SK-N-SH treated with all-trans-retinoic acid at 6 μM for 48 hours (cell line): ENCODE measurements at regions not wholly inside any gene's neighbourhood (a gene's known extent, or its start where the extent isn't known, plus 50 kb on each side); places are given as distances from the start of the nearest gene placed in this dataset.

Experiments used
- ATAC-seq: fragments of 200-7000 bp; cut with Tn5 transposase; 3 replicates; pipeline ENCODE4 v1.9.1; 2020; ENCODE audit warnings: mild to moderate bottlenecking, moderate library complexity
- ARNTL ChIP-seq: fragments of 450-650 bp; formaldehyde crosslinking; IDR thresholded peaks from 2 replicates; pipeline ENCODE4 v1.5.0; 2020; ENCODE audit warnings: low read depth, mild to moderate bottlenecking, moderate library complexity, borderline replicate concordance
- BACH2 ChIP-seq: fragments of 250-450 bp; sonication (Bioruptor Pico); IDR thresholded peaks from 2 replicates; pipeline ENCODE4 v1.9.0; 2021; ENCODE audit warnings: mild to moderate bottlenecking, borderline replicate concordance
- CSDC2 ChIP-seq: fragments of 250-450 bp; sonication (Bioruptor Pico); IDR thresholded peaks from 2 replicates; pipeline ENCODE4 v1.5.0; 2020; ENCODE audit warnings: mild to moderate bottlenecking, moderate library complexity
- ESRRG ChIP-seq: fragments of 250-450 bp; sonication (Bioruptor Pico); IDR thresholded peaks from 2 replicates; pipeline ENCODE4 v1.6.1; 2021; ENCODE audit warnings: mild to moderate bottlenecking
- GLIS3 ChIP-seq: fragments of 250-450 bp; sonication (Bioruptor Pico); IDR thresholded peaks from 2 replicates; pipeline ENCODE4 v1.5.0; 2020; ENCODE audit warnings: mild to moderate bottlenecking, moderate library complexity
- ISL1 ChIP-seq: fragments of 250-450 bp; sonication (Bioruptor Pico); IDR thresholded peaks from 2 replicates; pipeline ENCODE4 v2.1.2; 2022; ENCODE audit warnings: mild to moderate bottlenecking, moderate library complexity
- OSR1 ChIP-seq: fragments of 250-450 bp; sonication (Bioruptor Pico); IDR thresholded peaks from 2 replicates; pipeline ENCODE4 v1.8.0; 2022; ENCODE audit warnings: moderate library complexity, mild to moderate bottlenecking, inconsistent platforms
- PPARA ChIP-seq: fragments of 250-450 bp; sonication (Bioruptor Pico); IDR thresholded peaks from 2 replicates; pipeline ENCODE4 v1.5.0; 2020; ENCODE audit warnings: mild to moderate bottlenecking, borderline replicate concordance
- RARB ChIP-seq: fragments of 250-450 bp; sonication (Bioruptor Pico); IDR thresholded peaks from 2 replicates; pipeline ENCODE4 v1.8.0; 2021; ENCODE audit warnings: mild to moderate bottlenecking, moderate library complexity
- SNAI2 ChIP-seq: fragments of 250-450 bp; sonication (Bioruptor Pico); IDR thresholded peaks from 2 replicates; pipeline ENCODE4 v1.5.0; 2020; ENCODE audit warnings: mild to moderate bottlenecking, moderate library complexity
- TCF4 ChIP-seq: fragments of 250-450 bp; sonication (Bioruptor Pico); IDR thresholded peaks from 2 replicates; pipeline ENCODE4 v1.8.0; 2021; ENCODE audit warnings: mild to moderate bottlenecking, moderate library complexity, borderline replicate concordance
- TOX ChIP-seq: fragments of 250-450 bp; sonication (Bioruptor Pico); IDR thresholded peaks from 2 replicates; pipeline ENCODE4 v1.8.0; 2021; ENCODE audit warnings: mild to moderate bottlenecking, moderate library complexity, borderline replicate concordance
- ZC3H10 ChIP-seq: fragments of 250-450 bp; sonication (Bioruptor Pico); IDR thresholded peaks from 2 replicates; pipeline ENCODE4 v1.5.1; 2021; ENCODE audit warnings: mild to moderate bottlenecking, moderate library complexity
- ZFP3 ChIP-seq: fragments of 250-450 bp; sonication (Bioruptor Pico); IDR thresholded peaks from 2 replicates; pipeline ENCODE4 v1.5.0; 2020; ENCODE audit warnings: mild to moderate bottlenecking, moderate library complexity
- ZFP30 ChIP-seq: fragments of 450-650 bp; formaldehyde crosslinking; IDR thresholded peaks from 2 replicates; pipeline ENCODE4 v1.5.0; 2022; ENCODE audit warnings: mild to moderate bottlenecking, moderate library complexity
- ZNF565 ChIP-seq: fragments of 450-650 bp; formaldehyde crosslinking; conservative IDR thresholded peaks from 2 replicates; pipeline ENCODE4 v1.5.0; 2020; ENCODE audit warnings: low read depth, mild to moderate bottlenecking, moderate library complexity
- ZNF70 ChIP-seq: fragments of 450-650 bp; formaldehyde crosslinking; IDR thresholded peaks from 2 replicates; pipeline ENCODE4 v1.5.0; 2020; ENCODE audit warnings: mild to moderate bottlenecking, moderate library complexity
- ZNF8 ChIP-seq: fragments of 450-650 bp; formaldehyde crosslinking; IDR thresholded peaks from 2 replicates; pipeline ENCODE4 v1.5.0; 2020; ENCODE audit warnings: mild to moderate bottlenecking, moderate library complexity
- TF ChIP-seq, protein P1 (sequence below): fragments of 250-450 bp; sonication (Bioruptor Pico); IDR thresholded peaks from 2 replicates; pipeline ENCODE4 v1.5.1; 2021; ENCODE audit warnings: mild to moderate bottlenecking, moderate library complexity
- TF ChIP-seq, protein P2 (sequence below): fragments of 250-450 bp; sonication (Bioruptor Pico); IDR thresholded peaks from 2 replicates; pipeline ENCODE4 v1.5.1; 2020; ENCODE audit warnings: low read depth, mild to moderate bottlenecking, moderate library complexity
- TF ChIP-seq, protein P3 (sequence below): fragments of 250-450 bp; sonication (Bioruptor Pico); IDR thresholded peaks from 2 replicates; pipeline ENCODE4 v1.8.0; 2020; ENCODE audit warnings: mild to moderate bottlenecking, moderate library complexity, borderline replicate concordance
- TF ChIP-seq, protein P4 (sequence below): fragments of 250-450 bp; sonication (Bioruptor Pico); IDR thresholded peaks from 2 replicates; pipeline ENCODE4 v1.8.0; 2021; ENCODE audit warnings: low read depth, mild to moderate bottlenecking, moderate library complexity, borderline replicate concordance
- TF ChIP-seq, protein P5 (sequence below): fragments of 250-450 bp; sonication (Bioruptor Pico); IDR thresholded peaks from 2 replicates; pipeline ENCODE4 v1.5.0; 2020; ENCODE audit warnings: mild to moderate bottlenecking, moderate library complexity

DNA sequence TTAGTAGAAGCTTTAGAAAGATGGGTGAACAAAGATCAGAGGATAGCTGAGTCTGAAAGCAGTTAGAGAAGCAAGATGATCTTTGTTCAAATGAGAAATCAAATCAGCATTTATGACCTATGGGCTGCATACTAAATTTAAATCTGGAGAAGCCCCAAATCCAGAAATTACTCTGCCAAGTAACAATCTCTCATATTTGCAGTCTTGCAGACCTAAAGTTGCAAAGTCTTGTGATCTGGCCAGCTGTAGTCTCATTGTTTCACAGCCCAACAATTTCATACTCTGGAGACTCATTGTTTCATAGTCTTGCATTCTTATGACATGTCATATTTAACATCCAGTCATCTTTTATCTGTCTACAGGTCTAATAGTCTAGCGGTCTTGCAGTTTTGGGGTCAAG is 364.9 kb upstream of the RSPO3 start:
- TF ChIP-seq ZNF8 (CRISPR knock-in tag) (no peak), OSR1 (CRISPR knock-in tag) (no peak), ZC3H10 (CRISPR knock-in tag) (no peak), GLIS3 (CRISPR knock-in tag) (no peak), ZFP30 (no peak), BACH2 (CRISPR knock-in tag) (no peak), RARB (no peak), ZNF565 (no peak), ISL1 (CRISPR knock-in tag) (no peak), ZNF70 (CRISPR knock-in tag) (no peak), CSDC2 (CRISPR knock-in tag) (no peak), TCF4 (no peak), PPARA (CRISPR knock-in tag) (no peak)
- TF ChIP-seq, protein P1, sequence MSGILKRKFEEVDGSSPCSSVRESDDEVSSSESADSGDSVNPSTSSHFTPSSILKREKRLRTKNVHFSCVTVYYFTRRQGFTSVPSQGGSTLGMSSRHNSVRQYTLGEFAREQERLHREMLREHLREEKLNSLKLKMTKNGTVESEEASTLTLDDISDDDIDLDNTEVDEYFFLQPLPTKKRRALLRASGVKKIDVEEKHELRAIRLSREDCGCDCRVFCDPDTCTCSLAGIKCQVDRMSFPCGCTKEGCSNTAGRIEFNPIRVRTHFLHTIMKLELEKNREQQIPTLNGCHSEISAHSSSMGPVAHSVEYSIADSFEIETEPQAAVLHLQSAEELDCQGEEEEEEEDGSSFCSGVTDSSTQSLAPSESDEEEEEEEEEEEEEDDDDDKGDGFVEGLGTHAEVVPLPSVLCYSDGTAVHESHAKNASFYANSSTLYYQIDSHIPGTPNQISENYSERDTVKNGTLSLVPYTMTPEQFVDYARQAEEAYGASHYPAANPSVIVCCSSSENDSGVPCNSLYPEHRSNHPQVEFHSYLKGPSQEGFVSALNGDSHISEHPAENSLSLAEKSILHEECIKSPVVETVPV (CRISPR knock-in tag), result no peak
- ATAC-seq, result no peak

DNA sequence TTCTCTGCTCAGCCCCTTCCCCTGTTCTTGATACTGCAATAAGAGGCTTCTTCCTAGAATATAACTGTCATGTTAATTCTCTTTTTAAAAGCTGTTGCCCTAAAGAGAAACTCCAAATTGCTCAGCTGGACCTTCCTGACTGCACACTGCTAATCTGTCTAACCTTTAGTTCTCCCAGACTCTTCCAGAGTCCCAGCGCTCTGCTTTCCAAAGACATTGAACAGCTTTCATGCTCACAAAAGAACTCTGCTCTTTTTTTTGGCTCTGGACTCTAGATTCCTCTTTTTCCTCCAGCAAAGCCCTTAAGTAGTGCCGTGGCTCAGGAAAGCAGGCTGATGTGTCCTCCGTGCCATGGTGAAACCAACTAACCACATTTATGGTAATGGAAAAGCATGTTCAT is 356.6 kb upstream of the RSPO3 start:
- no peak for ATAC-seq
- TF ChIP-seq, protein P2, sequence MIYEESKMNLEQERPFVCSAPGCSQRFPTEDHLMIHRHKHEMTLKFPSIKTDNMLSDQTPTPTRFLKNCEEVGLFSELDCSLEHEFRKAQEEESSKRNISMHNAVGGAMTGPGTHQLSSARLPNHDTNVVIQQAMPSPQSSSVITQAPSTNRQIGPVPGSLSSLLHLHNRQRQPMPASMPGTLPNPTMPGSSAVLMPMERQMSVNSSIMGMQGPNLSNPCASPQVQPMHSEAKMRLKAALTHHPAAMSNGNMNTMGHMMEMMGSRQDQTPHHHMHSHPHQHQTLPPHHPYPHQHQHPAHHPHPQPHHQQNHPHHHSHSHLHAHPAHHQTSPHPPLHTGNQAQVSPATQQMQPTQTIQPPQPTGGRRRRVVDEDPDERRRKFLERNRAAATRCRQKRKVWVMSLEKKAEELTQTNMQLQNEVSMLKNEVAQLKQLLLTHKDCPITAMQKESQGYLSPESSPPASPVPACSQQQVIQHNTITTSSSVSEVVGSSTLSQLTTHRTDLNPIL, result no peak
- no peak for TF ChIP-seq ESRRG (CRISPR knock-in tag)
- TF ChIP-seq BACH2 (CRISPR knock-in tag), result no peak
- no peak for TF ChIP-seq ZNF70 (CRISPR knock-in tag)
- no peak for TF ChIP-seq ZNF8 (CRISPR knock-in tag)
- no peak for TF ChIP-seq ZFP30
- no peak for TF ChIP-seq RARB
- TF ChIP-seq TOX (CRISPR knock-in tag), result no peak
- TF ChIP-seq OSR1 (CRISPR knock-in tag), result no peak
- TF ChIP-seq ZNF565, result no peak
- TF ChIP-seq PPARA (CRISPR knock-in tag), result no peak
- TF ChIP-seq TCF4, result no peak
- TF ChIP-seq, protein P1 (CRISPR knock-in tag), result no peak
- TF ChIP-seq, protein P3, sequence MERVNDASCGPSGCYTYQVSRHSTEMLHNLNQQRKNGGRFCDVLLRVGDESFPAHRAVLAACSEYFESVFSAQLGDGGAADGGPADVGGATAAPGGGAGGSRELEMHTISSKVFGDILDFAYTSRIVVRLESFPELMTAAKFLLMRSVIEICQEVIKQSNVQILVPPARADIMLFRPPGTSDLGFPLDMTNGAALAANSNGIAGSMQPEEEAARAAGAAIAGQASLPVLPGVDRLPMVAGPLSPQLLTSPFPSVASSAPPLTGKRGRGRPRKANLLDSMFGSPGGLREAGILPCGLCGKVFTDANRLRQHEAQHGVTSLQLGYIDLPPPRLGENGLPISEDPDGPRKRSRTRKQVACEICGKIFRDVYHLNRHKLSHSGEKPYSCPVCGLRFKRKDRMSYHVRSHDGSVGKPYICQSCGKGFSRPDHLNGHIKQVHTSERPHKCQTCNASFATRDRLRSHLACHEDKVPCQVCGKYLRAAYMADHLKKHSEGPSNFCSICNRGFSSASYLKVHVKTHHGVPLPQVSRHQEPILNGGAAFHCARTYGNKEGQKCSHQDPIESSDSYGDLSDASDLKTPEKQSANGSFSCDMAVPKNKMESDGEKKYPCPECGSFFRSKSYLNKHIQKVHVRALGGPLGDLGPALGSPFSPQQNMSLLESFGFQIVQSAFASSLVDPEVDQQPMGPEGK (CRISPR knock-in tag), result no peak
- TF ChIP-seq, protein P4, sequence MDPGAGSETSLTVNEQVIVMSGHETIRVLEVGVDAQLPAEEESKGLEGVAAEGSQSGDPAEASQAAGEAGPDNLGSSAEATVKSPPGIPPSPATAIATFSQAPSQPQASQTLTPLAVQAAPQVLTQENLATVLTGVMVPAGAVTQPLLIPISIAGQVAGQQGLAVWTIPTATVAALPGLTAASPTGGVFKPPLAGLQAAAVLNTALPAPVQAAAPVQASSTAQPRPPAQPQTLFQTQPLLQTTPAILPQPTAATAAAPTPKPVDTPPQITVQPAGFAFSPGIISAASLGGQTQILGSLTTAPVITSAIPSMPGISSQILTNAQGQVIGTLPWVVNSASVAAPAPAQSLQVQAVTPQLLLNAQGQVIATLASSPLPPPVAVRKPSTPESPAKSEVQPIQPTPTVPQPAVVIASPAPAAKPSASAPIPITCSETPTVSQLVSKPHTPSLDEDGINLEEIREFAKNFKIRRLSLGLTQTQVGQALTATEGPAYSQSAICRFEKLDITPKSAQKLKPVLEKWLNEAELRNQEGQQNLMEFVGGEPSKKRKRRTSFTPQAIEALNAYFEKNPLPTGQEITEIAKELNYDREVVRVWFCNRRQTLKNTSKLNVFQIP (CRISPR knock-in tag), result no peak
- TF ChIP-seq, protein P5, sequence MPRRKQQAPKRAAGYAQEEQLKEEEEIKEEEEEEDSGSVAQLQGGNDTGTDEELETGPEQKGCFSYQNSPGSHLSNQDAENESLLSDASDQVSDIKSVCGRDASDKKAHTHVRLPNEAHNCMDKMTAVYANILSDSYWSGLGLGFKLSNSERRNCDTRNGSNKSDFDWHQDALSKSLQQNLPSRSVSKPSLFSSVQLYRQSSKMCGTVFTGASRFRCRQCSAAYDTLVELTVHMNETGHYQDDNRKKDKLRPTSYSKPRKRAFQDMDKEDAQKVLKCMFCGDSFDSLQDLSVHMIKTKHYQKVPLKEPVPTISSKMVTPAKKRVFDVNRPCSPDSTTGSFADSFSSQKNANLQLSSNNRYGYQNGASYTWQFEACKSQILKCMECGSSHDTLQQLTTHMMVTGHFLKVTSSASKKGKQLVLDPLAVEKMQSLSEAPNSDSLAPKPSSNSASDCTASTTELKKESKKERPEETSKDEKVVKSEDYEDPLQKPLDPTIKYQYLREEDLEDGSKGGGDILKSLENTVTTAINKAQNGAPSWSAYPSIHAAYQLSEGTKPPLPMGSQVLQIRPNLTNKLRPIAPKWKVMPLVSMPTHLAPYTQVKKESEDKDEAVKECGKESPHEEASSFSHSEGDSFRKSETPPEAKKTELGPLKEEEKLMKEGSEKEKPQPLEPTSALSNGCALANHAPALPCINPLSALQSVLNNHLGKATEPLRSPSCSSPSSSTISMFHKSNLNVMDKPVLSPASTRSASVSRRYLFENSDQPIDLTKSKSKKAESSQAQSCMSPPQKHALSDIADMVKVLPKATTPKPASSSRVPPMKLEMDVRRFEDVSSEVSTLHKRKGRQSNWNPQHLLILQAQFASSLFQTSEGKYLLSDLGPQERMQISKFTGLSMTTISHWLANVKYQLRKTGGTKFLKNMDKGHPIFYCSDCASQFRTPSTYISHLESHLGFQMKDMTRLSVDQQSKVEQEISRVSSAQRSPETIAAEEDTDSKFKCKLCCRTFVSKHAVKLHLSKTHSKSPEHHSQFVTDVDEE (CRISPR knock-in tag), result no peak
- TF ChIP-seq ZFP3 (CRISPR knock-in tag), result no peak
- no peak for TF ChIP-seq SNAI2 (CRISPR knock-in tag)
- no peak for TF ChIP-seq ARNTL
